OCI-LY3 (cell line): ENCODE measurements at regions not wholly inside any gene's neighbourhood (a gene's known extent, or its start where the extent isn't known, plus 50 kb on each side); places are given as distances from the start of the nearest gene placed in this dataset.

Experiments
- H2AFZ ChIP-seq: fragments of 200-600, 300-600 bp; shearing (Covaris generic); 2 replicates; pipeline ENCODE4 v1.6.0; 2014; ENCODE audit warnings: antibody characterized with exemption, low read depth, low read length
- H3K27ac ChIP-seq: fragments of 200-600, 300-600 bp; sonication (generic); 2 replicates; pipeline ENCODE4 v1.5.1; 2014; ENCODE audit warnings: mild to moderate bottlenecking, low read length, moderate library complexity, mixed read lengths
- H3K27me3 ChIP-seq: fragments of 200-600, 300-600 bp; sonication (generic); 2 replicates; pipeline ENCODE4 v1.6.1; 2014; ENCODE audit warnings: low read depth, low read length, mixed read lengths
- H3K36me3 ChIP-seq: fragments of 200-600, 300-600 bp; sonication (generic); replicated peaks from 2 replicates; pipeline ENCODE3; 2014; ENCODE audit warnings: low read depth, low read length, mixed read lengths
- H3K4me1 ChIP-seq: fragments of 300-600, 200-600 bp; sonication (generic); 2 replicates; pipeline ENCODE4 v1.6.1; 2014; ENCODE audit warnings: low read length, mixed read lengths
- H3K4me2 ChIP-seq: fragments of 200-600, 300-600 bp; sonication (generic); 2 replicates; pipeline ENCODE4 v1.6.1; 2014; ENCODE audit warnings: low read length, mixed read lengths
- H3K4me3 ChIP-seq: fragments of 300-600, 200-600 bp; sonication (generic); 2 replicates; pipeline ENCODE4 v1.5.1; 2014; ENCODE audit warnings: antibody characterized with exemption, mild to moderate bottlenecking, low read length, moderate library complexity
- H3K79me2 ChIP-seq: fragments of 300-600, 200-600 bp; shearing (Covaris generic); 2 replicates; pipeline ENCODE4 v1.6.1; 2014; ENCODE audit warnings: mild to moderate bottlenecking, low read length, mixed read lengths
- H3K9ac ChIP-seq: fragments of 300-600, 200-600 bp; shearing (Covaris generic); 2 replicates; pipeline ENCODE4 v1.6.0; 2014; ENCODE audit warnings: mild to moderate bottlenecking, low read length, moderate library complexity
- H3K9me3 ChIP-seq: fragments of 200-600, 300-600 bp; shearing (Covaris generic); 2 replicates; pipeline ENCODE4 v1.6.1; 2014; ENCODE audit warnings: low read length, mixed read lengths; ENCODE audit not compliant: insufficient read depth
- H4K20me1 ChIP-seq: fragments of 200-600, 300-600 bp; sonication (generic); 2 replicates; pipeline ENCODE4 v1.6.1; 2016; ENCODE audit warnings: low read length, mixed read lengths; ENCODE audit not compliant: insufficient read depth
- CTCF ChIP-seq: fragments of 200-600, 300-600 bp; sonication (generic); IDR thresholded peaks from 2 replicates; pipeline ENCODE4 v1.5.1; 2014; ENCODE audit warnings: antibody characterized with exemption, low read length, low read depth
- EZH2phosphoT487 ChIP-seq: fragments of 200-600 bp; shearing (Covaris generic); IDR thresholded peaks from 2 replicates; pipeline ENCODE4 v1.6.1; 2018; ENCODE audit warnings: antibody characterized with exemption, mixed run types, low read depth

GRCh38 chr2:240325016-240326007 lies 110.2 kb upstream of the GPC1 start:
- H3K36me3 ChIP-seq: no peaks in the 10 kb centered on the region
- H3K4me2 ChIP-seq: no peak overlapping the region
- H3K4me1 ChIP-seq: no peaks in the 10 kb centered on the region
- no peak overlapping the region for H2AFZ ChIP-seq
- H3K4me3 ChIP-seq: no peak overlapping the region
- H3K27me3 ChIP-seq: no peaks in the 10 kb centered on the region; the same call in 1 of the 2 replicates
- no peak overlapping the region for H3K9ac ChIP-seq
- H3K27ac ChIP-seq: no peak overlapping the region
- no peaks in the 10 kb centered on the region for H3K79me2 ChIP-seq
- H4K20me1 ChIP-seq: no peaks in the 10 kb centered on the region
- TF ChIP-seq CTCF: no peak
- TF ChIP-seq EZH2phosphoT487: no peak
- no peaks in the 10 kb centered on the region for H3K9me3 ChIP-seq

GRCh38 chr2:240326246-240326645 lies 109.2 kb upstream of the GPC1 start:
- H3K9me3 ChIP-seq: no peaks in the 10 kb centered on the region
- no peaks in the 10 kb centered on the region for H3K36me3 ChIP-seq
- no peaks in the 10 kb centered on the region for H4K20me1 ChIP-seq
- TF ChIP-seq CTCF: no peak
- TF ChIP-seq EZH2phosphoT487: no peak
- H3K27me3 ChIP-seq: no peaks in the 10 kb centered on the region; the same call in 1 of the 2 replicates
- H3K79me2 ChIP-seq: no peaks in the 10 kb centered on the region
- H3K4me2 ChIP-seq: no peak overlapping the region
- no peak overlapping the region for H3K4me3 ChIP-seq
- H3K4me1 ChIP-seq: no peaks in the 10 kb centered on the region
- H3K9ac ChIP-seq: no peak overlapping the region
- H2AFZ ChIP-seq: no peak overlapping the region
- H3K27ac ChIP-seq: no peak overlapping the region

GRCh38 chr2:240326886-240327285 lies 108.6 kb upstream of the GPC1 start:
- Histone ChIP-seq H3K9me3 (no peaks in the 10 kb centered on the region), H3K4me1 (no peaks in the 10 kb centered on the region), H3K27me3 (no peaks in the 10 kb centered on the region; the same call in 1 of the 2 replicates)

More at GRCh38 chr2:240326886-240327285, 108.6 kb upstream of the GPC1 start:
- Histone ChIP-seq H3K4me2 (no peak overlapping the region), H3K36me3 (no peaks in the 10 kb centered on the region), H3K27ac (no peak overlapping the region), H2AFZ (no peak overlapping the region), H3K4me3 (no peak overlapping the region), H3K79me2 (no peaks in the 10 kb centered on the region), H3K9ac (no peak overlapping the region), H4K20me1 (no peaks in the 10 kb centered on the region)
- TF ChIP-seq EZH2phosphoT487 (no peak), CTCF (no peak)
